ENCODE measurements at regions not wholly inside any gene's neighbourhood (a gene's known extent, or its start where the extent isn't known, plus 50 kb on each side); places are given as distances from the start of the nearest gene placed in this dataset.

GRCh38 chr2:173457366-173457765 lies 102.7 kb downstream of the CDCA7 start:
- Histone ChIP-seq H3K36me3 (no peaks in the 10 kb centered on the region), H3K4me3 (no peak overlapping the region), H3K9me3 (no peaks in the 10 kb centered on the region), H3K4me1 (no peaks in the 10 kb centered on the region), H3K27me3 (replicated peaks in 1 of 7) (peaks cover 0 to 37% (median 0%) of the 10 kb centered on the region in 7 donors), H3K27ac (no peak overlapping the region)
- no peak for DNase-seq
- 76 to 81% (median 78%) methylated on average over 7 of the region's 7 CpGs for WGBS, 5 donors
- TF ChIP-seq POLR2AphosphoS5 (IDR thresholded peaks at IDR 0.05) (no peak), CTCF (IDR thresholded peaks at IDR 0.05 in 8 of 11, conservative IDR thresholded peaks at IDR 0.05 in 3 of 11) (no peak), POLR2A (IDR thresholded peaks at IDR 0.05) (no peak)
- intact Hi-C loops (cut with DNase I; ENCODE audit: low total_unique reads), result no loop called here

- Histone ChIP-seq H3K27me3 (replicated peaks in 1 of 7) (peaks cover 0 to 37% (median 0%) of the 10 kb centered on the region in 7 donors), H3K4me1 (no peaks in the 10 kb centered on the region), H3K36me3 (no peaks in the 10 kb centered on the region), H3K27ac (no peak overlapping the region), H3K9me3 (no peaks in the 10 kb centered on the region), H3K4me3 (no peak overlapping the region)
- TF ChIP-seq POLR2A (IDR thresholded peaks at IDR 0.05), result no peak
- no peak for TF ChIP-seq CTCF (IDR thresholded peaks at IDR 0.05 in 8 of 11, conservative IDR thresholded peaks at IDR 0.05 in 3 of 11)
- no peak for TF ChIP-seq POLR2AphosphoS5 (IDR thresholded peaks at IDR 0.05)
- intact Hi-C loops (cut with DNase I; ENCODE audit: low total_unique reads), result no loop called here
- WGBS, 5 donors, result 81 to 91% (median 84%) methylated on average over 8 of the region's 8 CpGs
- no peak for DNase-seq
Measured at GRCh38 chr2:173458991-173459780, 104.5 kb downstream of the CDCA7 start.

- 60 to 62% (median 61%) methylated on average over 14 of the region's 14 CpGs for WGBS, 5 donors
- no peak for DNase-seq
- intact Hi-C loops (cut with DNase I; ENCODE audit: low total_unique reads), result no loop called here
Measured at GRCh38 chr2:173462892-173463840, 108.5 kb downstream of the CDCA7 start.

GRCh38 chr2:173463846-173464245 lies 109.2 kb downstream of the CDCA7 start:
- Histone ChIP-seq H3K4me1 (no peaks in the 10 kb centered on the region), H3K27ac (no peak overlapping the region), H3K27me3 (replicated peaks in 1 of 7) (peaks cover 0 to 29% (median 0%) of the 10 kb centered on the region in 7 donors), H3K9me3 (no peaks in the 10 kb centered on the region), H3K4me3 (no peak overlapping the region), H3K36me3 (no peaks in the 10 kb centered on the region)
- no peak for DNase-seq
- 87 to 96% (median 92%) methylated on average over 6 of the region's 6 CpGs for WGBS, 5 donors
- intact Hi-C loops (cut with DNase I; ENCODE audit: low total_unique reads), result no loop called here
- no peak for TF ChIP-seq CTCF (IDR thresholded peaks at IDR 0.05 in 8 of 11, conservative IDR thresholded peaks at IDR 0.05 in 3 of 11)
- TF ChIP-seq POLR2A (IDR thresholded peaks at IDR 0.05), result no peak
- no peak for TF ChIP-seq POLR2AphosphoS5 (IDR thresholded peaks at IDR 0.05)

More at GRCh38 chr2:173462892-173463840, 108.5 kb downstream of the CDCA7 start:
- Histone ChIP-seq H3K9me3 (no peaks in the 10 kb centered on the region), H3K36me3 (no peaks in the 10 kb centered on the region), H3K4me1 (no peaks in the 10 kb centered on the region), H3K27ac (no peak overlapping the region), H3K4me3 (no peak overlapping the region), H3K27me3 (replicated peaks in 1 of 7) (peaks cover 0 to 29% (median 0%) of the 10 kb centered on the region in 7 donors)
- no peak for TF ChIP-seq POLR2AphosphoS5 (IDR thresholded peaks at IDR 0.05)
